SH-SY5Y (cell line): ENCODE measurements at regions not wholly inside any gene's neighbourhood (a gene's known extent, or its start where the extent isn't known, plus 50 kb on each side); places are given as distances from the start of the nearest gene placed in this dataset.

Experiments used
- GATA2 ChIP-seq: IDR thresholded peaks from 2 replicates; pipeline ENCODE4 v1.6.1; 2011; ENCODE audit warnings: mild to moderate bottlenecking, low read depth, low read length
- GATA3 ChIP-seq: IDR thresholded peaks from 2 replicates; pipeline ENCODE4 v1.6.1; 2011; ENCODE audit warnings: low read depth, mild to moderate bottlenecking, low read length, moderate library complexity

DNA sequence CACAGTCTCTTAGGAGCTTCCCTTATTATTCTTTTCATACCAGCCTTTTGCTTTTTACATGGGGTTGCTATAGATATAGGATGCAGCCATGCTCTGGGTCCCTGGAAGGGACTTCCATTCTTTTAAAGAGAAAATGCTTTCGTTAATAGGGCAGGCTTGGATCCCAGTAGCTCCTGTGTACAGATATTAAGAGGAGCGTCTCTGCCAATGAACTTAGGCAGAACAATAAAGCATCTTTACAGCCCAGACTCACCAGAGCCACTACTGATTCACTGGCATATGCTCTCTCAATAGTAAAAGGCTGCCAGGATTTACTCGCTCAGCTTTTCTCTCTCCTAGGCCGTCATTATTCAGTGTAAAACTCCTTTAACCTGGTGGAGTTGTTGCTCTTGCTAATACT is 1385.4 kb upstream of the PIK3C3 start:
- TF ChIP-seq GATA3: no peak
- no peak for TF ChIP-seq GATA2

DNA sequence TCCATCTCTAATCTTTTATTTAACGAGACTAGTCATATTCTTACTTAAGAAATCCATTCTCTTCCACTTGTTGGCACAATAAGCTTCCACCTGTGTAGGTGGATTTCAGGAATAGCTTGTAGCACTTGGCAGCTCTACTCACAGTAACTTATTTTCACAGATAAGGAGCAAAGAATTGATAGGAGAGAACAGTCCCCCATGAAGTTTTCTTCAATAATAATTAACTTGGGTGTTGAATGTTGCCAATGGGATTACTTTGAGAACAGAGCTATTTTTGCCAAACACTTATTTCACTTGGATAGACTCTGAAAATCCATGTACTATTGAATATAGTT is 1388.6 kb upstream of the PIK3C3 start:
- TF ChIP-seq GATA2: no peak
- no peak for TF ChIP-seq GATA3

DNA sequence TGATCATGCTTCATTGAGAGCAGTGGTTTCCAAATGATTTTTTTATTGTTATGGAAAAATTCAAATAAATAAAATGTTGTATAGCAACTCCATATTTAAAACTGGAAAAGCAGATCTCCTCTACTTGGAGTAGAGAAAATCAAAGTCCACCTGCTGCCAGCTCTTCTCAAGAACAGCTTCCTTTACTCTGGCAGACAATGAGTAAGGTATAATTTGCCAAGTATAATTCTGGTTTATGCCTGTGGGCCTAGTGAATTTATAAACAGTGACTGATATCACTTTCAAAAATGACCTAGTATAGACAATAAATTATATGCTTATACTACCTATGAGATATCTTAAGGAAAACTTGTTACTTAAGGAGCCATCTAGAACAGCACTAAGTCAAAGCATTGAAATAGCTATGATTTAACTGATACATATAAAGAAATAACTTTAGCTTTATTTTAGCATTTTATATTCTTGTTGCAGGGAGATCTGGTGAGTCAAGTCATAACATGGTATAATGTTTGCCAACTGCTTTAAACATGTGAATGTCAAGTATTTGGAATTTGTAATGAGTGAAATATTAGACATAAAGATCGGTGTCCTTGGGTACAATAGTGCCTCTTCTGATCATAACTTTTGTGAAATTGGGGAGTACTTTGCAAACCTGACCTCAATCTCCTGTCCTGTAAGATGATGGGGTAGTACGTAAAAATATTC is 1389.1 kb upstream of the PIK3C3 start:
- TF ChIP-seq GATA3 (no peak), GATA2 (no peak)

DNA sequence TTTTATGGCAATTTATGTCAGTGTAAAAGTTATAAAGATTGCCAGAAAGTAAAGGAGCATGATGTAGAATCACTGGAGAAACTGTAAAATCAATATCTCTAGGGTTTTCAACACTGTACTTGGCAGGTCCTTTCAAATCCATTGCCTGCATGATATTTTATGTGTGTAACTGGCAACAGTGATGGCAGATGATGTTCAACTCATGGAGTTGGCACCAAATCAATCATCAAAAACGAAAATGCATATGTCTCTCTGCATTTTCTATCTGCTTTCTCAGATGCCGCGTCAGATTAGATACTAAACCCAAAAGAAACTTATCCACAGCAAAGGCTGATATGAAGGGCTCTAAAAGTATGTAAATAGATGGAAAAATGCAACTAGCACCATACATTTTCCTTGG is 1395.5 kb upstream of the PIK3C3 start:
- TF ChIP-seq GATA3 (no peak), GATA2 (no peak)

DNA sequence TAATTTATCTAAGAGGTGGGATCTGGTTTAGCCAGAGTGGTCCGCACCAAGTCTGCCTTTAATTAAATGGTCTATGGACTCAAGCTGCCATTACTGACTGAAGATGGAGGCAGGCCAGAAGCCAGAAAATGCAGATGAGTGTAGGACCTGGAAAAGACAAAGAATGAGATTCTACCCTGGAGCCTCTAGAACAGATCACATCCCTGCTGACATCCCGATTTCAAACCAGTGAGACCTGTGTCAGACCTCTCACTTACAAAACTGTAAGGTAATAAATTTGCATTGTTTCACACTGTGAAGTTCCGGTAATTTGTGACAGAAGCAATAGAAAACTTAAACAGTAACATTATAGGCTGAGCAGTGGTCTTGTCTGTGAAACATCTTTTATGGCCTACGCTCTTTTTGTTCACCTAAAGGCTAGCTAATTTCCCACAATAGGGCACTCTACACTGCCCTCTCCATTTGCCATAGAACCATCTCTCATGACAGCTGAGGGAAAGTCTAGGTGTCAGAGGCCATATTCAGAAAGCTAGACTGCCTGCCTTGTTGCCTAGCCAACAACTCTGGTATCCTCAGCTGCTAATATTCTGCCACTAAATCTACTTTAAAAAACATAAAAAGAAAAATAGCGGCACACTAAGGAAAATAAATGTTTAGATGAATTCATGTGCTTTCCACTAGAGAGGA is 1396.2 kb upstream of the PIK3C3 start:
- TF ChIP-seq GATA3: no peak
- TF ChIP-seq GATA2: no peak

DNA sequence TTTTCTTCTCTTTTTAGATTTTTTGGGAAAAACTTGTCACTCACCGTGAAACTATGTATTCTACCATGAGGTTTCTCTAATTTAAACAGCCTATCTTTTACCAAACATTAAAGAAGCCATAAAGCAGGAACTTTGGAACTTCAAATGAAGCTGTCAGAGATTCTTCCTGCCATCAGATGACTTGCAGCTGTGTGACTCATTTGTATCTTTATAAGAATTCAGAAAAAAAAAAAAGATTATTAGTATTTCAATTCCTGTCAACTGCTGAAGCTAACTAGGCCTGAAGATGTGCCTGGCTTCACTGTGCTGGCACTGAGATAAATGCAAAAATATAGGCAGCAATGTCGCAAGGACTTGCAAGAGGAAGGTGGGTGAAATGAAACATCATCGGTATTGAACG is 1399.1 kb upstream of the PIK3C3 start:
- TF ChIP-seq GATA2 (no peak), GATA3 (no peak)

DNA sequence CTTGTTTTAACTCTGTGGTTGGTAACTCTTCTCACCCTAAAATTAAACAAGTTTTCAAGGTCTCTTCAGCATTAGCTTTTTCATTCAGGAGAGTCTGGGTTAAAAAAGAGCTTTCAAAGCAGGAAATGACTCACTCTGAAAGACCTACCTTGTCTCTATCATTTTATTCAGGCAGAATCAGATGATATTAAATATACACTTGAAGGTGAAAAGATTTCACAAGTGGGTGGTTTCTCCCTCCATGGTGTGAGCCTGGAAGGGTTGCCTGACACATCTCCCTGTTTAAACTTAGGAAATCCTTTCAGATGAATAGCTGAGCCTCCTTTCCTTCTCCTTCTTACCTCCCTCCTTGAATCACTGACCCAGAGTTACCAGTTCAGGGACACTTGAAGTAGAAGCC is 1402.0 kb upstream of the PIK3C3 start:
- no peak for TF ChIP-seq GATA2
- no peak for TF ChIP-seq GATA3

DNA sequence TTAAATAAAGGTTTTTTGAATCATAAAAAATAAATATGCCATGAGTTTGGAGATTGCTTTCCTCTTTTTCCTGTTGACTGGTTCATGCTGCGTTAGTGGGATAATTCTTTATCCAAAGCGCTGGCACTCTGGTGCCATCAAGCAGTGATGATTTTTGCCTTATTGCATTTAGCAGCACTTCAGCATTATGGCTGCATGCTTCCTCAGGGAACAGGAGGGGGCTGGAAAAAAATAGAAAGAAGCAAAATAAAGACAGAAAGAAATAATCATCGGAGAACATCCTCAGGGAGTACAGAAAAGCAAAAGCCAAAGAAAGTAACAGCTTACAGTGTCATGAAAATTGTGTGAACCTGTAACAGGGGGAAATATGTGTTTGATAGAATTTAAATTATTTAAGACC is 1408.2 kb upstream of the PIK3C3 start:
- TF ChIP-seq GATA2: no peak
- no peak for TF ChIP-seq GATA3

DNA sequence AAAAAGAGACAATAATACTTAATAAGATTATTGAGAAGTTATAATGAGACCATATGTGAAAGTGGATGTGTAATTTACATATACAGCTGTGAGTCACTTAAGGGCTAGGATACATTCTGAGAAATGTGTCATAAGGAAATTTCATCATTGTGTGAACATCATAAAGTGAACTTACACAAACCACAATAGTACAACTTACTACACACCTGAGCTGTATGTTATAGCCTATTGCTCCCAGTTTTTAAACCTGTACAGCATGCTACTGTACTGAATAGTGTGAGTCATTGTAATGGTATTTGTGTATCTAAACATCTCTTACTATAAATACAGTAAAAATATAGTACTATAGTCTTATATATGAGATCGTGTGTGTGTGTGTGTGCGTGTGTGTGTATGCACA is 1420.3 kb upstream of the PIK3C3 start:
- TF ChIP-seq GATA2 (no peak), GATA3 (no peak)

DNA sequence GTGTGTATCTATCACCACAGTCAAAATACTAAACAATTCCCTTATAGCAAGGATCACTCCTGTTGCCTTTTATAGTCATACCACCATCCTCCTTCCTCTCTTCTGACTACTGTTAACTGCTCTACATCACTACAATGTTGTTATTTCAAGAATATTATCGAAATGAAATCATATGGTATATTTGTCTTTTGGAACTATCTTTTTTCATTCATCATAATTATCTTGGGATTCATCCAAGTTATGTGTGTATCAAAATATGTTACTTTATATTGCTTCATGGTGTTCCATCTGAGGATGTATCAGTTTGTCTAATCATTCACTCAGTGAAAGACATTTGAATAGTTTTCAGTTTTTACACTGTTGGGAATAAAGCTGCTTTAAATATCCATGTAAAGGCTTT is 1423.0 kb upstream of the PIK3C3 start:
- TF ChIP-seq GATA2 (no peak), GATA3 (no peak)

DNA sequence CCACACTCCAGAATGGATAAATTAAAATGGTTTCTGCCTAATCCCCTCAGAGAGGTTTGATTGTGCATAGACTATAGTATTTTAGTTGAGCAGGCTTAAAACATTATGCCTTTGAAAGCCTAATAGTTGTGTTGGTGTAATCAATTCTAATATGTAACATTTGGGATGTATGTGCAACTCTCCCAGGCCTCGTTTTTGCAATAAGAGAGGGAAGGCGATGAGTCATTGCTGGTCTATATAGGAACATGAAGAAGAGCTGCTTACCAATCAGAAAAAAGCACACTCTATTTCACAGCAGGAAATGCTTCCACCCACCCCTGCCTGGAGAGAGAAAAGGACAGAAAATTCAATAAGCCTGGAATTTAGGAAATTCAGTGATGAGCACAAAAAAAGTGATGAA is 1424.0 kb upstream of the PIK3C3 start:
- TF ChIP-seq GATA2 (no peak), GATA3 (no peak)

DNA sequence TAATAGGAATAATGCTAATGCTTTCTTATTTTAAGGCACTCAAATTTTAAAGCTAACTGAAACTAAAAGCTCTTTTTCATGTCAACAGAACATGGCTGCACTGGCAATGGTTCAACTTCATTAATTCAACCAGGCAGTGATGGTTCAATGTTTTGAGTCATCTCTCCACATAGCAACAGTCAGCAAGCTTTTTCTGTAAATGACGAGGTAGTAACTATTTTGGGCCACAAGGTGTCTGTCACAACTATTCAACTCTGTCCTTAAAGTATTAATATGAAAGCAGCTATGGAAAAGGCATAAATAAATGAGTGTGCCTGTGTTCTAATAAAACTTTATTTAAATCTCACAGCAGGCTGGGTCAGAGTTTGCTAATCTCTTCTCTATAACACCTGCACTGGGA is 1425.6 kb upstream of the PIK3C3 start:
- TF ChIP-seq GATA2: no peak
- TF ChIP-seq GATA3: no peak

DNA sequence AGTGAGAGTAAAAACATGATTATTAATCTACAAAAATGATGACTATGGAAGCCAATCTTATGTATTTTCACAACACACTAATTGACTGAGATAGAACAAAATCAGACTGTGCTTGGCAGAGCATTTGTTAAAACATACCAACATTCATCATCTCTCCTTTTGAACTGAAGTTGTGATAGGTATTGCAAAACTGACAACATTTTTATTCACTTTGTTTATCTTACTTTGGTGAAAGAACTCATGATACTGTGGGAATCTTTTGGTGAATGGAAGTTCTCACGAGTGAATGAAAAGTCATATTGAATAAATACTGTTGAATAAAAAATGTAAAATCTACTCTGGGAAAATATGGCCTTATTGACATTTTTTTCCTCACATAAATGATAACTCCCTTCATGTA is 1430.2 kb upstream of the PIK3C3 start:
- TF ChIP-seq GATA2: no peak
- TF ChIP-seq GATA3: no peak

DNA sequence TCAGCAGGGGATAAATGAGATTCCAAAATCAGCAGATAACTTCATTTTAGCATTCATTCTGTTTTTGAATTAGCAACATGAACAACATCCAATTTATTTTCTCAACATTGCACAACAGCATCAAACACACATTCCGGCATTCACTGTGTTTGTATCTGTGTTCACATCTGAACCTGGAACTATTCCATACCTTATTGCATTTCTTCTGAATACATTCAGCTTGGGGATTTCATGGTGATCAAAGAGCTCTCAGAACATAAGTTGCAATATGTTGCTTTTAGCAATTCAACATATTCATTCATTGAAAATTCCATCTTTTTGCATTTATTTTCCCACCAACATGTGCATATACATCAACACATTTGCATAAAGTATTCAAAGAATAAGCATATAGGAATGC is 1431.7 kb upstream of the PIK3C3 start:
- TF ChIP-seq GATA3 (no peak), GATA2 (no peak)

DNA sequence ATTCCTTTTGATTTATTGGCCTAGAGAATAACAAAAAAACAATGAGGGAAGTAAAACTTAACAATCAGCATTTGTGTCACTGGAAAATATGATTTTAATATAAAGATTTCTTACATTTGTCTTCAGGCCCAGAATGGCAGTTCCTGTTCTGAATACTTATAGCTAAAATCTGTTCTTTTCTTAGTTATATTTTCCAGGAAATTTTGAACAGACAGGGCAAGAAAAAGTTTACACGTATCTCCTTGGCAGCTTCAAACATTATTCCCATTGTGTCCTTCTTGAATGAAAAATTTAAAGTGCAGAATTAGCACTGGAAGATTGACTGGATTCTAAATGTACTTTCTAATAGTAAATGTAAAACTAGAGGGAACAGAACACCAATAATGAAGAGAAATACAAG is 1454.0 kb upstream of the PIK3C3 start:
- TF ChIP-seq GATA2 (no peak), GATA3 (no peak)
